GM18517 (cell line): ENCODE measurements at regions not wholly inside any gene's neighbourhood (a gene's known extent, or its start where the extent isn't known, plus 50 kb on each side); places are given as distances from the start of the nearest gene placed in this dataset.

Experiments
- ATAC-seq: cut with Tn5 transposase; IDR thresholded peaks from one replicate; pipeline ENCODE4 v1.9.1; 2021; ENCODE audit warnings: mild to moderate bottlenecking, moderate library complexity; ENCODE audit not compliant: unreplicated experiment

- ATAC-seq = no peak
Observed at GRCh38 chr10:105494303-105494702, 853.2 kb downstream of the SORCS3 start.

- no peak for ATAC-seq
Observed at GRCh38 chr10:105473170-105473569, 832.1 kb downstream of the SORCS3 start.

- ATAC-seq = no peak
Observed at GRCh38 chr10:105468759-105469158, 827.7 kb downstream of the SORCS3 start.

GRCh38 chr10:105466521-105466920 is 825.4 kb downstream of the SORCS3 start:
- ATAC-seq = no peak

GRCh38 chr10:105434970-105435369 is 793.9 kb downstream of the SORCS3 start:
- no peak for ATAC-seq

GRCh38 chr10:105413997-105414396 is 772.9 kb downstream of the SORCS3 start:
- no peak for ATAC-seq

- ATAC-seq = no peak
Observed at GRCh38 chr10:105409370-105409769, 768.3 kb downstream of the SORCS3 start.

- ATAC-seq = no peak
Observed at GRCh38 chr10:105406488-105406887, 765.4 kb downstream of the SORCS3 start.

- ATAC-seq = no peak
Observed at GRCh38 chr10:105398202-105398601, 757.1 kb downstream of the SORCS3 start.

GRCh38 chr10:105391670-105392351 is 750.7 kb downstream of the SORCS3 start:
- no peak for ATAC-seq

GRCh38 chr10:105387971-105388370 is 746.9 kb downstream of the SORCS3 start:
- ATAC-seq = no peak

GRCh38 chr10:105383978-105384377 is 742.9 kb downstream of the SORCS3 start:
- no peak for ATAC-seq

- no peak for ATAC-seq
Observed at GRCh38 chr10:105370692-105371091, 729.6 kb downstream of the SORCS3 start.

GRCh38 chr10:105359708-105360107 is 718.6 kb downstream of the SORCS3 start:
- ATAC-seq = no peak

- ATAC-seq = no peak
Observed at GRCh38 chr10:105358911-105359310, 717.8 kb downstream of the SORCS3 start.

GRCh38 chr10:105356626-105357025 is 715.5 kb downstream of the SORCS3 start:
- no peak for ATAC-seq

- no peak for ATAC-seq
Observed at GRCh38 chr10:105354010-105354409, 712.9 kb downstream of the SORCS3 start.

GRCh38 chr10:105352827-105353226 is 711.7 kb downstream of the SORCS3 start:
- no peak for ATAC-seq

GRCh38 chr10:105352281-105352680 is 711.2 kb downstream of the SORCS3 start:
- ATAC-seq = no peak

- no peak for ATAC-seq
Observed at GRCh38 chr10:105351187-105351586, 710.1 kb downstream of the SORCS3 start.

GRCh38 chr10:105347487-105347886 is 706.4 kb downstream of the SORCS3 start:
- no peak for ATAC-seq

- ATAC-seq = no peak
Observed at GRCh38 chr10:105342606-105343005, 701.5 kb downstream of the SORCS3 start.

GRCh38 chr10:105339669-105340068 is 698.6 kb downstream of the SORCS3 start:
- no peak for ATAC-seq
